K562 (cell line): ENCODE measurements at regions not wholly inside any gene's neighbourhood (a gene's known extent, or its start where the extent isn't known, plus 50 kb on each side); places are given as distances from the start of the nearest gene placed in this dataset.

ENCODE experiments used
- CHD2 ChIP-seq: IDR thresholded peaks from 2 replicates; pipeline ENCODE4 v1.6.1; 2011; ENCODE audit warnings: low read depth, low read length
- IFI16 ChIP-seq: fragments of 250-450 bp; sonication (Bioruptor Pico); IDR thresholded peaks from 2 replicates; pipeline ENCODE4 v2.1.2; 2022; ENCODE audit warnings: mild to moderate bottlenecking, inconsistent platforms
- TSC22D4 ChIP-seq: fragments of 450-650 bp; IDR thresholded peaks from 2 replicates; pipeline ENCODE4 v1.6.1; 2016; ENCODE audit warnings: missing genetic modification characterization, missing biosample characterization, control low read depth
- USF2 ChIP-seq: sonication (generic); formaldehyde crosslinking; IDR thresholded peaks from 2 replicates; pipeline ENCODE4 v1.5.0; 2020; ENCODE audit warnings: missing genetic modification reagents
- ZBTB43 ChIP-seq: sonication (generic); formaldehyde crosslinking; IDR thresholded peaks from 2 replicates; pipeline ENCODE4 v1.8.0; 2023; ENCODE audit warnings: mild to moderate bottlenecking, missing genetic modification reagents
- ZBTB9 ChIP-seq: fragments of 450-650 bp; formaldehyde crosslinking; IDR thresholded peaks from 2 replicates; pipeline ENCODE4 v1.4.0; 2020; ENCODE audit warnings: mild to moderate bottlenecking, moderate library complexity
- ZNF583 ChIP-seq: fragments of 250-450 bp; sonication (Bioruptor Pico); IDR thresholded peaks from 2 replicates; pipeline ENCODE4 v1.4.0; 2020

GRCh38 chr15:46856839-46857502 lies 860.3 kb upstream of the SEMA6D start:
- TF ChIP-seq CHD2, result no peak
- TF ChIP-seq USF2 (CRISPR knock-in tag), result no peak
- no peak for TF ChIP-seq ZBTB43 (CRISPR knock-in tag)
- no peak for TF ChIP-seq ZNF583 (CRISPR knock-in tag)
- TF ChIP-seq TSC22D4 (tag), result no peak
- no peak for TF ChIP-seq ZBTB9 (CRISPR knock-in tag)
- no peak for TF ChIP-seq IFI16 (CRISPR knock-in tag)
